GM12878 (cell line): ENCODE measurements at regions not wholly inside any gene's neighbourhood (a gene's known extent, or its start where the extent isn't known, plus 50 kb on each side); places are given as distances from the start of the nearest gene placed in this dataset.

Source experiments
- ASH2L ChIP-seq: fragments of 300-600, 200-600 bp; sonication (generic); IDR thresholded peaks from 2 replicates; pipeline ENCODE4 v1.6.1; 2017; ENCODE audit warnings: low read depth, mild to moderate bottlenecking, borderline replicate concordance
- CBFB ChIP-seq: IDR thresholded peaks from 2 replicates; pipeline ENCODE4 v1.6.1; 2016; ENCODE audit warnings: antibody characterized with exemption, low read depth
- CEBPB ChIP-seq, 2 experiments: fragments of 150-350 bp in 1 of 2; IDR thresholded peaks; 2 replicates each; pipeline ENCODE4 v1.6.1; 2012 to 2014; ENCODE audit warnings: low read depth in 2 of 2, low read length in 2 of 2, borderline replicate concordance in 1 of 2, inconsistent platforms in 1 of 2
- CTCF ChIP-seq, 3 experiments: IDR thresholded peaks in 2 of 3; conservative IDR thresholded peaks in 1 of 3; 2 replicates each; pipeline ENCODE4 v1.5.1; 2011; ENCODE audit warnings: low read depth in 3 of 3, low read length in 3 of 3, mild to moderate bottlenecking in 3 of 3, control low read depth in 2 of 3, moderate library complexity in 2 of 3, inconsistent platforms in 1 of 3, mixed read lengths in 1 of 3; ENCODE audit not compliant: control insufficient read depth in 2 of 3, insufficient read depth in 1 of 3; ENCODE audit errors: extremely low read depth in 1 of 3
- EP300 ChIP-seq, 2 experiments: fragments of 150-350 bp in 1 of 2; IDR thresholded peaks; 2 replicates each; pipeline ENCODE4 v1.6.1; 2011 to 2012; ENCODE audit warnings: low read depth in 2 of 2, low read length in 2 of 2, borderline replicate concordance in 1 of 2, improper control_type of control experiment in 1 of 2, inconsistent platforms in 1 of 2; ENCODE audit not compliant: control insufficient read depth in 1 of 2
- EZH2 ChIP-seq: IDR thresholded peaks from 2 replicates; pipeline ENCODE4 v1.6.1; 2012; ENCODE audit warnings: low read depth, mild to moderate bottlenecking, control low read depth, inconsistent platforms, low read length, borderline replicate concordance; ENCODE audit not compliant: control insufficient read depth
- HDAC2 ChIP-seq: fragments of 200-600 bp; sonication (generic); IDR thresholded peaks from 2 replicates; pipeline ENCODE4 v1.6.1; 2017
- MAX ChIP-seq: IDR thresholded peaks from 2 replicates; pipeline ENCODE4 v1.6.1; 2012; ENCODE audit warnings: low read depth, low read length, improper control_type of control experiment
- NRF1 ChIP-seq: conservative IDR thresholded peaks from 2 replicates; pipeline ENCODE4 v1.6.1; 2011; ENCODE audit warnings: mild to moderate bottlenecking, low read depth, low read length, improper control_type of control experiment
- POLR2A ChIP-seq: IDR thresholded peaks from 2 replicates; pipeline ENCODE4 v1.6.1; 2011; ENCODE audit warnings: low read depth, mild to moderate bottlenecking, low read length
- RELA ChIP-seq: fragments of 450-650 bp; IDR thresholded peaks from 2 replicates; pipeline ENCODE4 v1.8.0; 2014; ENCODE audit warnings: borderline replicate concordance; ENCODE audit not compliant: partially characterized antibody
- RFX5 ChIP-seq: IDR thresholded peaks from 2 replicates; pipeline ENCODE4 v1.6.1; 2011; ENCODE audit warnings: low read depth, low read length, improper control_type of control experiment
- SMC3 ChIP-seq: IDR thresholded peaks from 2 replicates; pipeline ENCODE4 v1.6.1; 2011; ENCODE audit warnings: low read length, improper control_type of control experiment, borderline replicate concordance
- ZNF384 ChIP-seq: IDR thresholded peaks from 2 replicates; pipeline ENCODE4 v1.6.1; 2012; ENCODE audit warnings: low read depth, mild to moderate bottlenecking, low read length, improper control_type of control experiment, borderline replicate concordance

GRCh38 chr1:177830531-177831135 is 139.2 kb downstream of the SEC16B start:
- no peak for TF ChIP-seq ZNF384
- TF ChIP-seq SMC3 = no peak
- TF ChIP-seq MAX = no peak
- TF ChIP-seq NRF1 = no peak
- no peak for TF ChIP-seq CTCF (IDR thresholded peaks at IDR 0.05 in 2 of 3, conservative IDR thresholded peaks at IDR 0.05 in 1 of 3; ENCODE audit: control insufficient read depth in 2 of 3, extremely low read depth in 1 of 3, insufficient read depth in 1 of 3, low read depth in 3 of 3, low read length in 3 of 3)
- no peak for TF ChIP-seq EP300 (IDR thresholded peaks at IDR 0.05; ENCODE audit: borderline replicate concordance in 1 of 2, control insufficient read depth in 1 of 2, low read depth in 2 of 2, low read length in 2 of 2)
- TF ChIP-seq CBFB = no peak
- no peak for TF ChIP-seq EZH2
- TF ChIP-seq HDAC2 = no peak
- no peak for TF ChIP-seq CEBPB (IDR thresholded peaks at IDR 0.05; ENCODE audit: borderline replicate concordance in 1 of 2, low read depth in 2 of 2, low read length in 2 of 2)
- TF ChIP-seq RFX5 = no peak
- TF ChIP-seq ASH2L = no peak
- no peak for TF ChIP-seq POLR2A
- no peak for TF ChIP-seq RELA
